ENCODE measurements at regions not wholly inside any gene's neighbourhood (a gene's known extent, or its start where the extent isn't known, plus 50 kb on each side); places are given as distances from the start of the nearest gene placed in this dataset.

- Histone ChIP-seq H3K27ac (replicated peaks) (no peak overlapping the region), H3K4me1 (no peaks in the 10 kb centered on the region), H3K9me3 (replicated peaks) (peaks cover 56% of the 10 kb centered on the region), H3K4me3 (no peak overlapping the region), H3K27me3 (ENCODE audit: low read depth) (no peaks in the 10 kb centered on the region), H3K36me3 (no peaks in the 10 kb centered on the region)
- no peak for DNase-seq
- TF ChIP-seq, protein P1, sequence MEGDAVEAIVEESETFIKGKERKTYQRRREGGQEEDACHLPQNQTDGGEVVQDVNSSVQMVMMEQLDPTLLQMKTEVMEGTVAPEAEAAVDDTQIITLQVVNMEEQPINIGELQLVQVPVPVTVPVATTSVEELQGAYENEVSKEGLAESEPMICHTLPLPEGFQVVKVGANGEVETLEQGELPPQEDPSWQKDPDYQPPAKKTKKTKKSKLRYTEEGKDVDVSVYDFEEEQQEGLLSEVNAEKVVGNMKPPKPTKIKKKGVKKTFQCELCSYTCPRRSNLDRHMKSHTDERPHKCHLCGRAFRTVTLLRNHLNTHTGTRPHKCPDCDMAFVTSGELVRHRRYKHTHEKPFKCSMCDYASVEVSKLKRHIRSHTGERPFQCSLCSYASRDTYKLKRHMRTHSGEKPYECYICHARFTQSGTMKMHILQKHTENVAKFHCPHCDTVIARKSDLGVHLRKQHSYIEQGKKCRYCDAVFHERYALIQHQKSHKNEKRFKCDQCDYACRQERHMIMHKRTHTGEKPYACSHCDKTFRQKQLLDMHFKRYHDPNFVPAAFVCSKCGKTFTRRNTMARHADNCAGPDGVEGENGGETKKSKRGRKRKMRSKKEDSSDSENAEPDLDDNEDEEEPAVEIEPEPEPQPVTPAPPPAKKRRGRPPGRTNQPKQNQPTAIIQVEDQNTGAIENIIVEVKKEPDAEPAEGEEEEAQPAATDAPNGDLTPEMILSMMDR (IDR thresholded peaks at IDR 0.05; ENCODE audit: borderline replicate concordance) = no peak
- intact Hi-C loops (cut with micrococcal nuclease) = no loop called here
Observed at GRCh38 chr7:50226669-50227068, 77.8 kb upstream of the IKZF1 start.

DNA sequence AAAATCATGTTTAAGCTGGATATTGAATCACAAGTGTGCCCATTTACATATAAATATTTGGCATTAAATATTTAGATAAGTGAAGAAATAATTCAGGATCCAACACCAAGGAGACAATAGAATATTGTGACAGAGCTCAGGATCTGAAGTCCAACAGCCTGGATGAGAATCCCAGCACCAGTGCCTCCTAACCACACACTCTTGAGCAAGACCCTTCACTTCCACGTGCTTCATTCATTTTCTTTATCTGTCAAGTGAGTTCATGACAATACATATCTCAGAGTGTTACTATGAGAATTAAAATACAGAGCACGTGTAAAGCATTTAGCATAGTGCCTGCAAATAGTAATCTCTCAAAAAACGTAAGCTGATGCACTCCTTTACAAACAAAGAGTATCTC lies 78.4 kb upstream of the IKZF1 start:
- Histone ChIP-seq H3K27ac (replicated peaks) (no peak overlapping the region), H3K27me3 (ENCODE audit: low read depth) (no peaks in the 10 kb centered on the region), H3K4me3 (no peak overlapping the region), H3K9me3 (replicated peaks) (peaks cover 56% of the 10 kb centered on the region), H3K4me1 (no peaks in the 10 kb centered on the region), H3K36me3 (no peaks in the 10 kb centered on the region)
- TF ChIP-seq, protein P1 (IDR thresholded peaks at IDR 0.05; ENCODE audit: borderline replicate concordance) = no peak
- intact Hi-C loops (cut with micrococcal nuclease) = no loop called here
- DNase-seq = no peak

GRCh38 chr7:50221433-50221832 lies 83.1 kb upstream of the IKZF1 start:
- H3K36me3 ChIP-seq = no peaks in the 10 kb centered on the region
- intact Hi-C loops (cut with micrococcal nuclease) = no loop called here

GRCh38 chr7:50221028-50221427 lies 83.5 kb upstream of the IKZF1 start:
- Histone ChIP-seq H3K27ac (replicated peaks) (no peak overlapping the region), H3K9me3 (replicated peaks) (peaks cover 33% of the 10 kb centered on the region), H3K27me3 (ENCODE audit: low read depth) (peaks cover 7% of the 10 kb centered on the region), H3K4me3 (no peak overlapping the region), H3K36me3 (no peaks in the 10 kb centered on the region), H3K4me1 (no peaks in the 10 kb centered on the region)
- no peak for DNase-seq
- intact Hi-C loops (cut with micrococcal nuclease) = no loop called here
- TF ChIP-seq, protein P1 (IDR thresholded peaks at IDR 0.05; ENCODE audit: borderline replicate concordance) = no peak

More at GRCh38 chr7:50221433-50221832, 83.1 kb upstream of the IKZF1 start:
- Histone ChIP-seq H3K4me3 (no peak overlapping the region), H3K9me3 (replicated peaks) (peaks cover 33% of the 10 kb centered on the region), H3K4me1 (no peaks in the 10 kb centered on the region), H3K27ac (replicated peaks) (no peak overlapping the region), H3K27me3 (ENCODE audit: low read depth) (peaks cover 3% of the 10 kb centered on the region)
- TF ChIP-seq, protein P1 (IDR thresholded peaks at IDR 0.05; ENCODE audit: borderline replicate concordance) = no peak
- no peak for DNase-seq

DNA sequence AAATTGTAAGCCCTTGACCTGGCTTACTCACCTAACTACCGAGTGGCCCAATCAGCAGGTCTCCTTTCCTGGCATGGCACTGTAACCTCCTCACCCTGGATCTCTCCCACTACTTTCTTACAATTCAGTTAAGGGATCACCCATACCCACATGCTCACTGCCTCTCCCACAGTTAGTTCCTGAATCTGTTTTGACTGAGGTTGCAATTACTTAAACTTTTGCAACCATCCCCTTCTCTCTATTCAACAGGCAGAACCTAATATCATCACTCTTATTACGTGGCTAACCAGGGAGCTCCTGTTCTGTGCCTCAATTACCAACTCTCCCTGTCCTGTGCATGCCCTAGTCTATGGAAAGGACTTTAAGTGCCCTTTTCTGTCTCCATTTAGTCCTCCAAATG lies 84.2 kb upstream of the IKZF1 start:
- H3K27me3 ChIP-seq (ENCODE audit: low read depth) = peaks cover 14% of the 10 kb centered on the region

More for the DNA sequence above, 84.2 kb upstream of the IKZF1 start:
- no peak overlapping the region for H3K4me3 ChIP-seq
- H3K9me3 ChIP-seq (replicated peaks) = peaks cover 33% of the 10 kb centered on the region
- no peak for DNase-seq
- H3K36me3 ChIP-seq = no peaks in the 10 kb centered on the region
- no peaks in the 10 kb centered on the region for H3K4me1 ChIP-seq
- TF ChIP-seq, protein P1 (IDR thresholded peaks at IDR 0.05; ENCODE audit: borderline replicate concordance) = no peak
- no peak overlapping the region for H3K27ac ChIP-seq (replicated peaks)
- intact Hi-C loops (cut with micrococcal nuclease) = no loop called here
